GM12865 (cell line): ENCODE measurements at regions not wholly inside any gene's neighbourhood (a gene's known extent, or its start where the extent isn't known, plus 50 kb on each side); places are given as distances from the start of the nearest gene placed in this dataset.

Experiments
- DNase-seq: peaks from one replicate; pipeline ENCODE4 v3.0.0; 2010; ENCODE audit warnings: low read depth
- H3K4me3 ChIP-seq: 2 replicates; pipeline ENCODE4 v1.5.1; 2011; ENCODE audit warnings: mild to moderate bottlenecking, low read depth, low read length, control low read depth
- TF ChIP-seq, protein P1 (sequence below): IDR thresholded peaks from 2 replicates; pipeline ENCODE4 v1.5.1; 2011; ENCODE audit warnings: low read length, control low read depth, low read depth, inconsistent platforms; ENCODE audit not compliant: insufficient read depth; ENCODE audit errors: missing control alignments

DNA sequence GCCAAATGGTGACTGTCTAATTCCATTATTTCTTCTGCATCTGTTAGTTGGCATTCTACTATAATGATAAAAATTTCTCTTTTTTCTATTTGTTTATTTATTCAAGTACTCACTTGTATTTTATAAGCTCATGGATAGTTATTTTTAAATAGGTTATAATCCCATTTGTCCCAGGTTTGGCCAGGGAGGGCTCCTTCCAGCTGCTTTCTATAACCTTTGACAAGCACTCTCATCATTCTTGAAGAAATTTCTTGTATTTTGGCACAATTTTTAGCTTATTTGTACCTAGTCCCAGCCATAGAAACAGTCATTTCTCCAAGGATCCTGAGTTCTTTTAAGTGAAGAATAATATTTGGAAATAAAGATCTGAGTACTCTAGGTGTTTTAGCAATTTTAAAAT is 1038.6 kb upstream of the AGA start:
- TF ChIP-seq, protein P1, sequence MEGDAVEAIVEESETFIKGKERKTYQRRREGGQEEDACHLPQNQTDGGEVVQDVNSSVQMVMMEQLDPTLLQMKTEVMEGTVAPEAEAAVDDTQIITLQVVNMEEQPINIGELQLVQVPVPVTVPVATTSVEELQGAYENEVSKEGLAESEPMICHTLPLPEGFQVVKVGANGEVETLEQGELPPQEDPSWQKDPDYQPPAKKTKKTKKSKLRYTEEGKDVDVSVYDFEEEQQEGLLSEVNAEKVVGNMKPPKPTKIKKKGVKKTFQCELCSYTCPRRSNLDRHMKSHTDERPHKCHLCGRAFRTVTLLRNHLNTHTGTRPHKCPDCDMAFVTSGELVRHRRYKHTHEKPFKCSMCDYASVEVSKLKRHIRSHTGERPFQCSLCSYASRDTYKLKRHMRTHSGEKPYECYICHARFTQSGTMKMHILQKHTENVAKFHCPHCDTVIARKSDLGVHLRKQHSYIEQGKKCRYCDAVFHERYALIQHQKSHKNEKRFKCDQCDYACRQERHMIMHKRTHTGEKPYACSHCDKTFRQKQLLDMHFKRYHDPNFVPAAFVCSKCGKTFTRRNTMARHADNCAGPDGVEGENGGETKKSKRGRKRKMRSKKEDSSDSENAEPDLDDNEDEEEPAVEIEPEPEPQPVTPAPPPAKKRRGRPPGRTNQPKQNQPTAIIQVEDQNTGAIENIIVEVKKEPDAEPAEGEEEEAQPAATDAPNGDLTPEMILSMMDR = no peak
- H3K4me3 ChIP-seq = no peak overlapping the region
- no peak for DNase-seq

DNA sequence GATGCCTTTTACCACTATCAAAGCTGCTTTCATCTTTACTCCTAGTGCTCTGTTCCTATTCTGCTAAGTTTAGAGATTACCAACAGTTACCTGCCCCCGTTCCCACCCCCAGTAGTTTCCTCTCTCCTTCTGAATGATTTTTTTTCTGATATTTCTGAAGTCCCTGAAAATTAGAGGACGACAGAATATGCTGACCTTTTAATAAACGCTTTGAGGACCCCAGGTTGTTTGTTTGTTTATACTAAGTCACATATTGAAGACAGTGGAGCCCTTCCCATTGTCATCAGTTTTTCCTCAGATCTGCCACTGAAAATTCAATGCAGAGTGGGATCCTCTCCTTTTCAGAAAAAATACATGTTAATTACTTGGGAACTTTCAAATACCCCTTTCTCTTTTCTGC is 1039.3 kb upstream of the AGA start:
- TF ChIP-seq, protein P1 = no peak
- DNase-seq = no peak
- no peak overlapping the region for H3K4me3 ChIP-seq

DNA sequence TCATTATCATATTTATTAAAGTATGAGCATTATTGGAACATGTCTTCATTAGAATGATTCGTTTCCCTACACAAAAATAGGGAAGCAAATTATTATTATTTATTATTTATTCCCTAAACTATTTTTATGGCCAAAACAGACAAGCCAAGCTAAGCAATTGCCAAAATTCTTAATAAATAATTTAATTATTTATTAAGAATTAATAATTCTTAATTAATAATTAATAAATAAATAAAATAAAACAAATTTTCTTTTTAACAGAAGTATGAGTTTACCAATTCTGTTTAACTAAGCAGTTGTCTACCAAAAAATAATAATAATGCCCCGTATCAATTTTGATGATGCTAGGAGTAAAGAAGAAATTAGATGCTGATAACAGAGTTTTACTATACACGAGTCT is 1080.8 kb upstream of the AGA start:
- DNase-seq = no peak
- TF ChIP-seq, protein P1 = no peak
- no peak overlapping the region for H3K4me3 ChIP-seq

DNA sequence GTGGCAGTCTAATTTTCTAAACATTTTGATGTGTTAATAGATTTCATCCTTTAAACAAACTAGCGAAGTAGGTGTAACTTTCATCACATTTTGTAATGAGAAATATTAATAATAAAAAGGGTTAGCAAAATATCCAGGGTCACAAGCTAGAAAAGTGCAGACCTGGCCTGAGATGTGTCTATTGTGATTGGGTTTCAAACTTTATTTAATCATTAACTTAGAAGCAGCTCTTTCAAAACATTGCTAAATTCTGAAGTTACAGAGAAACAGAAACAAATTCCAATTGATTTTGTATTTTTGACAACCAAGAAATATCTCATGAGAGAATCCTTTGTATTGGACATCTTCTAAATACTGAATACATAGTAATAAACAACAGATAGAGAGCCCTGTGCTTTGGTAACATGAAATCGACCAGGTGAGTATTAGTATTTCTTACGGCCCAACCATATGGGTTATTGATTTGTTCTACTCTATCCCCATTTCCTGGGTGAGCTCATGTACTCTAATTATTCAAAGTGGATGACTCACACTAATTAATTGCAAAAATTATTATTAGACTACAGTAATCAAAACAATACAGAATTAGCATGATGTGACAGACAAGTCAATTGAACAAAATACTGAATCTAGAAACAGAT is 1093.8 kb upstream of the AGA start:
- TF ChIP-seq, protein P1 = no peak
- no peak for DNase-seq
- H3K4me3 ChIP-seq = no peak overlapping the region

DNA sequence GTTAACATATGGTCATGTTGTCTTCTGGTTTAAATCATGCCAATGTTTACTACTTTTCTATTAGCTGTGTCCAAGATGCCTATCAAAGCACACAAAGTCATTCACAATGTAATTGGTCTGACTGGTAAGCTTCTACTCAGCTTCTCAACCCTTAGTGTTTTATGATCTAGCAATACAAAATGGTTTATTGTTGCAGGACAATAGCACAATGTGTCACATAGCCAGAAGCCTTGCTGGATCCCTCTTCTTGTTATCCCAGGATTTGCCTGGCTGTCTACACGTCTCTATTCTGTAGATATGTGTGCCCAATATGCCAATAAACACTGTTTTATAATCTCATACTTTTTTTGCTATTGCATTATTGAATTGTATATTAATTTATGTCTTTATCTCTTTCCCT is 1111.0 kb upstream of the AGA start:
- no peak overlapping the region for H3K4me3 ChIP-seq
- TF ChIP-seq, protein P1 = no peak
- DNase-seq = no peak

DNA sequence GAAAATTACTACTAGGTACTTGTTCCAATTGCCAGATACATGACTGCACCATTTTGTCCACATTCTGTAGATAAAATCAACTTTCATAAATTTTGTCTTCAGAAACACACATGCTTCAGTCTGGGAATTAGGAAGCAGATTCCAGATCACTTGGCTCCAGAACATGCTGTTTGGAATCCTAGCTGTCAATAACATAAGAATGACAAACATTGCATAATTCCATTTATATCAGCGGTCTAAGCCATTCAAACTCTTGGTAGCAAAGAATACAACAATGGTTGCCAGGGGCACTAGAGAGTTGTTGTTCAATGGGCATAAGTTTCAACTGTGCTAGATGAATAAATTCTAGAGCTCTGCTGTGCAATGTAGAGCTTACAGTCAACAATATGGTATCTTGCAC is 1112.1 kb upstream of the AGA start:
- H3K4me3 ChIP-seq = no peak overlapping the region
- no peak for DNase-seq
- TF ChIP-seq, protein P1 = no peak

DNA sequence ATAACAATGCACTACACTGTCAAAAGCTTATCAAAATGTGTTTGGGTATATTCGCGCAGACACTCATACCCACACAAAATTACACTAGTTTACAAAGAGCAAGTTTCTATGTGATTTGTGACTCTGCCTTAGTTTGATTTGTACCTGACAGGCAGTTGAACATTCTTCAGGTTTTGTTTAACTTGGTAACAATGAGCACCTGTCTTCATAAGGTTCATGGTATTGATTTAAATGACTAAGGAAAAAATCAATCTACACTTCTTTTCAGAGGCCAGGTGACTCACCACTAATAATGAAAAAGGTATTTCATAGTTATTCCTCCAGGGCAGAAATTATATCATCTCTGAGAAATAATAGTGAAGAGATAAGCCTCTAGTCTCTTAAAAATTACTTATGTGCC is 1114.6 kb upstream of the AGA start:
- H3K4me3 ChIP-seq = no peak overlapping the region
- TF ChIP-seq, protein P1 = no peak
- DNase-seq = no peak
